ENCODE measurements at regions not wholly inside any gene's neighbourhood (a gene's known extent, or its start where the extent isn't known, plus 50 kb on each side); places are given as distances from the start of the nearest gene placed in this dataset.

DNA sequence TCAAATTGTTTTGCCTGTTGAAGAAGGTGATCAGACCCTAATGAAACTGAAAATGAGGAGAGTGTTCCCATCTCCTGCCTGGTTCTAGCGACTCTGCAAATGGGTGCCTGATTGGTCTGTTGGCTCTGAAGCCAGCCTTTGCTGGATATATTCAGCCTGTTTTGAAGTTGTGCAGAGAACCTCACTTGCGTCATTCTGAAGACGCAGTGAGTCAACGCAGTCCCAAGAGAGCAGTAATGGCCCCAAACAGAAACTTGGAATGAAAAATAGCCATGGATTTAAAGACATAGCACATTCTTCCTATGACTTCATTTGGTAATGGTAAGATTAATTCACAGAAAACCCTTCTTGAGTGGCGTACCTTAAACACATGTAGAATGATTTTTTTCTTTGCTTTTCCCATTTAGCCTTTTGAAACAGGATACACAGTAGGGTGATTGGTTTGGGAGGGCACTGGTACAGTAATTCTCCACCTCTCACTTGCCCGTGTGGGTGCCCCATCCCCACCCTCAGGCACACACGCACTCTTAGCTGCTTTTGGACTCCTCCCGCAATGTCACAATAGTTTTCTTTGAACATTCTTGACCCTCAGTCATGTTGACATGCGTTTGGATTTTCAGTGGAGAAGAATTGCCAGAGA is 54.1 kb upstream of the ABL1 start:
- peak in 1 of 2 donors; percentile 45 for TF ChIP-seq POLR2A (IDR thresholded peaks at IDR 0.05)
- no peak for TF ChIP-seq CTCF (IDR thresholded peaks at IDR 0.05)

Measured in lower leg skin (tissue), 3 donors.